Esophagus muscularis mucosa (tissue), 3 donors: ENCODE measurements at regions not wholly inside any gene's neighbourhood (a gene's known extent, or its start where the extent isn't known, plus 50 kb on each side); places are given as distances from the start of the nearest gene placed in this dataset.

ENCODE experiments used
- POLR2AphosphoS5 ChIP-seq, 2 donors: sonication (generic); formaldehyde crosslinking; IDR thresholded peaks; one replicate each; pipeline ENCODE4 v1.6.1; 2017; ENCODE audit warnings: antibody characterized with exemption in 2 of 2
- TF ChIP-seq, protein P1 (sequence below), 3 experiments: fragments of 200-600 bp in 2 of 3; fragments of 450-650 bp in 1 of 3; sonication (generic) in 2 of 3; IDR thresholded peaks; one replicate each; pipeline ENCODE4 v1.5.1; 2017 to 2019; ENCODE audit warnings: antibody characterized with exemption in 3 of 3, mild to moderate bottlenecking in 2 of 3, moderate library complexity in 1 of 3

- TF ChIP-seq, protein P1, sequence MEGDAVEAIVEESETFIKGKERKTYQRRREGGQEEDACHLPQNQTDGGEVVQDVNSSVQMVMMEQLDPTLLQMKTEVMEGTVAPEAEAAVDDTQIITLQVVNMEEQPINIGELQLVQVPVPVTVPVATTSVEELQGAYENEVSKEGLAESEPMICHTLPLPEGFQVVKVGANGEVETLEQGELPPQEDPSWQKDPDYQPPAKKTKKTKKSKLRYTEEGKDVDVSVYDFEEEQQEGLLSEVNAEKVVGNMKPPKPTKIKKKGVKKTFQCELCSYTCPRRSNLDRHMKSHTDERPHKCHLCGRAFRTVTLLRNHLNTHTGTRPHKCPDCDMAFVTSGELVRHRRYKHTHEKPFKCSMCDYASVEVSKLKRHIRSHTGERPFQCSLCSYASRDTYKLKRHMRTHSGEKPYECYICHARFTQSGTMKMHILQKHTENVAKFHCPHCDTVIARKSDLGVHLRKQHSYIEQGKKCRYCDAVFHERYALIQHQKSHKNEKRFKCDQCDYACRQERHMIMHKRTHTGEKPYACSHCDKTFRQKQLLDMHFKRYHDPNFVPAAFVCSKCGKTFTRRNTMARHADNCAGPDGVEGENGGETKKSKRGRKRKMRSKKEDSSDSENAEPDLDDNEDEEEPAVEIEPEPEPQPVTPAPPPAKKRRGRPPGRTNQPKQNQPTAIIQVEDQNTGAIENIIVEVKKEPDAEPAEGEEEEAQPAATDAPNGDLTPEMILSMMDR (IDR thresholded peaks at IDR 0.05), result no peak
- no peak for TF ChIP-seq POLR2AphosphoS5 (IDR thresholded peaks at IDR 0.05)
Measured at GRCh38 chr2:160859096-160859495, 301.1 kb upstream of the TANK start.
